ENCODE measurements at regions not wholly inside any gene's neighbourhood (a gene's known extent, or its start where the extent isn't known, plus 50 kb on each side); places are given as distances from the start of the nearest gene placed in this dataset.

DNA sequence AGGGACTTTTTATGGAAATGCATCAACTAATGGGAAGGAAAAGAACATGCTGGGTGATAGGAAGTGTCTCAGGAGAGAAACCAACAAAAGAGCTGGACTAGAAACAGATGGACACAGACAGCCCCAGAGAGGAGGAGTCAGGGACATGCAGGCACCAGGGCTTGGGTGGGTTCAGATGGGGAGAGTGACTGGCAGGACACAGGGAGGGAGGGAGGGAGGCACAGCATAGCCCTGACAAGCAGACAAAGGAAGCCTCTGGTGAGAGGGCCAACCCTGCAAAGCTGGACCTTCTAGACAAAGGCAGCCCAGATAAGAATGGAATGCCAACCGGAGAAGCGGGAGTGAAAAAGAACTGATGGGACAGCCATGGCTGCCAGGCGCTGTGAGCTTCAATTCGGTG is 568.8 kb downstream of the AJAP1 start:
- Histone ChIP-seq H3K4me3 (ENCODE audit: low read length) (peak overlapping the region; percentile 8; the same call in 1 of the 2 replicates), H3K9me2 (replicated peaks; ENCODE audit: insufficient read depth, low read length) (no peaks in the 10 kb centered on the region), H3K79me2 (ENCODE audit: low read length) (no peaks in the 10 kb centered on the region), H3K4me2 (ENCODE audit: low read depth, low read length, poor library complexity, severe bottlenecking) (peak overlapping the region; percentile 84), H4K20me1 (ENCODE audit: insufficient read depth, low read depth, low read length) (no peaks in the 10 kb centered on the region), H2AFZ (ENCODE audit: low read length) (no peak overlapping the region), H3K27me3 (ENCODE audit: low read length) (no peaks in the 10 kb centered on the region), H3K36me3 (ENCODE audit: insufficient read depth, low read length) (no peaks in the 10 kb centered on the region), H3K4me1 (ENCODE audit: low read length) (peaks cover 80% of the 10 kb centered on the region), H3K27ac (ENCODE audit: low read length) (peak overlapping the region; percentile 100), H3K9me3 (ENCODE audit: low read length) (no peaks in the 10 kb centered on the region), H3K9ac (ENCODE audit: low read length) (peak overlapping the region; percentile 71)
- DNase-seq, result peak; percentile 42

- peak overlapping the region; percentile 14; the same call in 1 of the 2 replicates for H3K4me3 ChIP-seq (ENCODE audit: low read length)
- no peaks in the 10 kb centered on the region for H3K9me2 ChIP-seq (replicated peaks; ENCODE audit: insufficient read depth, low read length)
- peak overlapping the region; percentile 84 for H3K4me2 ChIP-seq (ENCODE audit: low read depth, low read length, poor library complexity, severe bottlenecking)
- no peaks in the 10 kb centered on the region for H3K79me2 ChIP-seq (ENCODE audit: low read length)
- H2AFZ ChIP-seq (ENCODE audit: low read length), result peak overlapping the region; percentile 28; the same call in 1 of the 2 replicates
- H3K9ac ChIP-seq (ENCODE audit: low read length), result peak overlapping the region; percentile 71
- H3K36me3 ChIP-seq (ENCODE audit: insufficient read depth, low read length), result no peaks in the 10 kb centered on the region
- H4K20me1 ChIP-seq (ENCODE audit: insufficient read depth, low read depth, low read length), result no peaks in the 10 kb centered on the region
- H3K27ac ChIP-seq (ENCODE audit: low read length), result peak overlapping the region; percentile 100
- peaks cover 84% of the 10 kb centered on the region for H3K4me1 ChIP-seq (ENCODE audit: low read length)
- H3K9me3 ChIP-seq (ENCODE audit: low read length), result no peaks in the 10 kb centered on the region
- DNase-seq, result peak; percentile 58
- H3K27me3 ChIP-seq (ENCODE audit: low read length), result no peaks in the 10 kb centered on the region
These were observed 568.2 kb downstream of the AJAP1 start for GRCh38 chr1:5222626-5223025.

DNA sequence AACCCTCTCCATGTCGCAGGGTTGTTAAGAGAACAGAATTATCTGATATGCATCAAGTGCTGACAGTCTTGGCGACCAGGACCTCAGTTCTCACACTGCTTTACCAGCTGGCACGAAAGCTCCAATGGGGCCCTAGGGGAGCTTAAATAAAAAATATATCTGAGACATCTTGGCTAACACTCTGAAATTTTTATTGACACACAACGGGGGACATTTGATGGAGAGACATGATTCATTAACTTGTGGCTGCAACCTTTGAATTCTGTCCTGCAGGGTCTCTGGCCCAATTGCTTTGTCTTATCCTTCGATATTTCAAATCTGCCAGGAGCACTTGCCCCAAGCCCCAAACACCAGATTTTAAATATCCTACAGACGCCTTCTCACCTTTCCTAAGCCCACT is 567.0 kb downstream of the AJAP1 start:
- Histone ChIP-seq H4K20me1 (ENCODE audit: insufficient read depth, low read depth, low read length) (no peaks in the 10 kb centered on the region), H3K9me2 (replicated peaks; ENCODE audit: insufficient read depth, low read length) (no peaks in the 10 kb centered on the region), H3K27me3 (ENCODE audit: low read length) (no peaks in the 10 kb centered on the region), H3K36me3 (ENCODE audit: insufficient read depth, low read length) (no peaks in the 10 kb centered on the region), H3K4me1 (ENCODE audit: low read length) (peaks cover 80% of the 10 kb centered on the region), H3K27ac (ENCODE audit: low read length) (peak overlapping the region; percentile 100), H3K79me2 (ENCODE audit: low read length) (no peaks in the 10 kb centered on the region), H3K4me2 (ENCODE audit: low read depth, low read length, poor library complexity, severe bottlenecking) (peak overlapping the region; percentile 84), H3K9me3 (ENCODE audit: low read length) (no peaks in the 10 kb centered on the region), H3K4me3 (ENCODE audit: low read length) (peak overlapping the region; percentile 44; the same call in 1 of the 2 replicates), H3K9ac (ENCODE audit: low read length) (peak overlapping the region; percentile 71), H2AFZ (ENCODE audit: low read length) (no peak overlapping the region)
- peak; percentile 39 for DNase-seq

DNA sequence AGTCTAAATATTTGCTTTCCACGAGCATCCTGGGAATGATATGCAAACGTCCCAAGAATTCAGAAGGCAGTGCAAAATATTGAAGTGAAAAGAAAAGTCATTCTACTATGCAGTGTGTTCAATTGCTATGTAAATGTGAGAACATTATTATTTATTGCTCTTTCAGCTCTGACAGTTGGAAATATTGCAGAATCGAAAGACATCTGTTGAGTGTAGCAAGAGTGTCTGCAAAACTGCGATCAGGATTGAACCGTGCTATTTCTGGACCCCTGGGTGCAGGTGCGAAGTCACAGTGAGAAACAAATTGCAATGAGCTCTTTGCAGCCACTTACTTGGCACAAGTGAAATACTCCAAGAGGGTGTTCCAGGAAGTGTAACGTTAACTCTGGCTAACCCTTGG is 566.4 kb downstream of the AJAP1 start:
- Histone ChIP-seq H3K9me2 (replicated peaks; ENCODE audit: insufficient read depth, low read length) (no peaks in the 10 kb centered on the region), H2AFZ (ENCODE audit: low read length) (no peak overlapping the region), H3K27me3 (ENCODE audit: low read length) (no peaks in the 10 kb centered on the region), H3K9ac (ENCODE audit: low read length) (peak overlapping the region; percentile 73), H3K4me3 (ENCODE audit: low read length) (peak overlapping the region; percentile 59), H3K4me1 (ENCODE audit: low read length) (peaks cover 76% of the 10 kb centered on the region), H3K4me2 (ENCODE audit: low read depth, low read length, poor library complexity, severe bottlenecking) (peak overlapping the region; percentile 84), H4K20me1 (ENCODE audit: insufficient read depth, low read depth, low read length) (no peaks in the 10 kb centered on the region), H3K9me3 (ENCODE audit: low read length) (no peaks in the 10 kb centered on the region), H3K27ac (ENCODE audit: low read length) (peak overlapping the region; percentile 100), H3K36me3 (ENCODE audit: insufficient read depth, low read length) (no peaks in the 10 kb centered on the region), H3K79me2 (ENCODE audit: low read length) (no peaks in the 10 kb centered on the region)
- peak; percentile 92 for DNase-seq

GRCh38 chr1:5220421-5220820 is 566.0 kb downstream of the AJAP1 start:
- Histone ChIP-seq H3K4me3 (ENCODE audit: low read length) (peak overlapping the region; percentile 59), H3K9ac (ENCODE audit: low read length) (peak overlapping the region; percentile 73), H3K4me2 (ENCODE audit: low read depth, low read length, poor library complexity, severe bottlenecking) (peak overlapping the region; percentile 84), H2AFZ (ENCODE audit: low read length) (no peak overlapping the region), H3K79me2 (ENCODE audit: low read length) (no peaks in the 10 kb centered on the region), H3K4me1 (ENCODE audit: low read length) (peaks cover 73% of the 10 kb centered on the region), H4K20me1 (ENCODE audit: insufficient read depth, low read depth, low read length) (no peaks in the 10 kb centered on the region), H3K27ac (ENCODE audit: low read length) (peak overlapping the region; percentile 100), H3K9me3 (ENCODE audit: low read length) (no peaks in the 10 kb centered on the region), H3K9me2 (replicated peaks; ENCODE audit: insufficient read depth, low read length) (no peaks in the 10 kb centered on the region), H3K27me3 (ENCODE audit: low read length) (no peaks in the 10 kb centered on the region), H3K36me3 (ENCODE audit: insufficient read depth, low read length) (no peaks in the 10 kb centered on the region)
- peak; percentile 82 for DNase-seq

DNA sequence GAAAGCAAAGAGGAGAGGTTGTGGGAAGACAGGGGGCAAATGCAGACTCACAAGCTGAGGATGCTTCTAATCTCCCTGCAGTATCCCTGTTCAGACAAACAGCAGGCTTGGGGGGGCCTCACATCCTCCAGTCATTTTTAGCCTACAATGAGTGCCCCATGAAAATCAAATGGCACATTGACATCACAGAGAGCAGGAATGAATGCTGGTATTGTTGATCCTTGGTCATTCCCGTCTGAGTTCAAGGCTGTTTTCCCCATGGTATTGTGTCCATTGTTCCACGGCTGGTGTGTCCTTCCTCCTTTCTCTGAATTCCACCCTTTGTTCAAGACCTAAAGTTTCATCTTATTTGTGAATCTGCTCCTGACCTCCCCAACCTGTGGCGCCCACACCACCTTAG is 545.6 kb downstream of the AJAP1 start:
- Histone ChIP-seq H3K9me3 (ENCODE audit: low read length) (no peaks in the 10 kb centered on the region), H3K27ac (ENCODE audit: low read length) (no peak overlapping the region), H3K9me2 (replicated peaks; ENCODE audit: insufficient read depth, low read length) (no peaks in the 10 kb centered on the region), H3K4me2 (ENCODE audit: low read depth, low read length, poor library complexity, severe bottlenecking) (no peak overlapping the region), H4K20me1 (ENCODE audit: insufficient read depth, low read depth, low read length) (no peaks in the 10 kb centered on the region), H3K36me3 (ENCODE audit: insufficient read depth, low read length) (no peaks in the 10 kb centered on the region), H3K79me2 (ENCODE audit: low read length) (no peaks in the 10 kb centered on the region), H3K9ac (ENCODE audit: low read length) (no peak overlapping the region), H3K27me3 (ENCODE audit: low read length) (0 out of 2 replicates have a peak, but pooled peaks cover 3% of the 10 kb centered on the region), H2AFZ (ENCODE audit: low read length) (no peak overlapping the region), H3K4me3 (ENCODE audit: low read length) (no peak overlapping the region), H3K4me1 (ENCODE audit: low read length) (no peaks in the 10 kb centered on the region)
- DNase-seq, result no peak

GRCh38 chr1:5198328-5198727 is 543.9 kb downstream of the AJAP1 start:
- no peaks in the 10 kb centered on the region for H3K27me3 ChIP-seq (ENCODE audit: low read length)
- H2AFZ ChIP-seq (ENCODE audit: low read length), result no peak overlapping the region
- no peaks in the 10 kb centered on the region for H3K36me3 ChIP-seq (ENCODE audit: insufficient read depth, low read length)
- H3K27ac ChIP-seq (ENCODE audit: low read length), result no peak overlapping the region
- H3K4me3 ChIP-seq (ENCODE audit: low read length), result no peak overlapping the region
- no peaks in the 10 kb centered on the region for H3K9me3 ChIP-seq (ENCODE audit: low read length)
- no peaks in the 10 kb centered on the region for H3K79me2 ChIP-seq (ENCODE audit: low read length)
- no peaks in the 10 kb centered on the region for H4K20me1 ChIP-seq (ENCODE audit: insufficient read depth, low read depth, low read length)
- H3K9me2 ChIP-seq (replicated peaks; ENCODE audit: insufficient read depth, low read length), result no peaks in the 10 kb centered on the region
- H3K9ac ChIP-seq (ENCODE audit: low read length), result no peak overlapping the region
- no peak for DNase-seq
- H3K4me1 ChIP-seq (ENCODE audit: low read length), result no peaks in the 10 kb centered on the region
- no peak overlapping the region for H3K4me2 ChIP-seq (ENCODE audit: low read depth, low read length, poor library complexity, severe bottlenecking)

DNA sequence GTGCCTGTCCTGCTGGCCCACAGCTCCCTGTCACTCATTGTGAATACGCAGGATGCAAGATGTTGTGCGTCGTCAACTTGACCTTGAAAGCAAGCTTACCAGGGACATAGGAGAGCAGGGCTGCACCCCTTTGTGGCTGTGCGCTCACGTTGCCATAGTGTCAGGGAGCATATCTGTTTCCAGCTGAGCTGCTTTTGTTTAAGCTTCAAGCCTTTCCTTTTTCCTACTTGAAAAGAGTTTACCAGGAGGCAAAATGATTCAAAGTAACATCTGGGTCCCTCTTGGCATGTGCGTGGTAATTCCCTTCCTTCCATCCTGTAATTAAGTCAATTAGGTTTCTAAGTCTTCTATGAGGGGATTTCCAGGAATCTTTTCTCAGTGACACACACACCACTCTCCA is 537.1 kb downstream of the AJAP1 start:
- Histone ChIP-seq H3K79me2 (ENCODE audit: low read length) (no peaks in the 10 kb centered on the region), H3K36me3 (ENCODE audit: insufficient read depth, low read length) (no peaks in the 10 kb centered on the region), H3K9ac (ENCODE audit: low read length) (no peak overlapping the region), H3K27me3 (ENCODE audit: low read length) (no peaks in the 10 kb centered on the region), H3K9me3 (ENCODE audit: low read length) (no peaks in the 10 kb centered on the region), H2AFZ (ENCODE audit: low read length) (no peak overlapping the region), H3K9me2 (replicated peaks; ENCODE audit: insufficient read depth, low read length) (no peaks in the 10 kb centered on the region), H3K4me1 (ENCODE audit: low read length) (no peaks in the 10 kb centered on the region), H3K4me3 (ENCODE audit: low read length) (no peak overlapping the region), H3K4me2 (ENCODE audit: low read depth, low read length, poor library complexity, severe bottlenecking) (no peak overlapping the region), H4K20me1 (ENCODE audit: insufficient read depth, low read depth, low read length) (no peaks in the 10 kb centered on the region), H3K27ac (ENCODE audit: low read length) (no peak overlapping the region)
- DNase-seq, result no peak

- no peak for DNase-seq
- Histone ChIP-seq H3K4me1 (ENCODE audit: low read length) (no peaks in the 10 kb centered on the region), H3K27ac (ENCODE audit: low read length) (no peak overlapping the region), H3K9me2 (replicated peaks; ENCODE audit: insufficient read depth, low read length) (no peaks in the 10 kb centered on the region), H3K36me3 (ENCODE audit: insufficient read depth, low read length) (no peaks in the 10 kb centered on the region), H3K4me3 (ENCODE audit: low read length) (no peak overlapping the region), H3K79me2 (ENCODE audit: low read length) (no peaks in the 10 kb centered on the region), H3K9me3 (ENCODE audit: low read length) (no peaks in the 10 kb centered on the region), H3K27me3 (ENCODE audit: low read length) (no peaks in the 10 kb centered on the region), H2AFZ (ENCODE audit: low read length) (no peak overlapping the region), H3K9ac (ENCODE audit: low read length) (no peak overlapping the region), H3K4me2 (ENCODE audit: low read depth, low read length, poor library complexity, severe bottlenecking) (no peak overlapping the region), H4K20me1 (ENCODE audit: insufficient read depth, low read depth, low read length) (no peaks in the 10 kb centered on the region)
These were observed 535.0 kb downstream of the AJAP1 start for GRCh38 chr1:5189384-5189783.

Data from Karpas-422 (cell line).